ENCODE measurements at regions not wholly inside any gene's neighbourhood (a gene's known extent, or its start where the extent isn't known, plus 50 kb on each side); places are given as distances from the start of the nearest gene placed in this dataset.

DNA sequence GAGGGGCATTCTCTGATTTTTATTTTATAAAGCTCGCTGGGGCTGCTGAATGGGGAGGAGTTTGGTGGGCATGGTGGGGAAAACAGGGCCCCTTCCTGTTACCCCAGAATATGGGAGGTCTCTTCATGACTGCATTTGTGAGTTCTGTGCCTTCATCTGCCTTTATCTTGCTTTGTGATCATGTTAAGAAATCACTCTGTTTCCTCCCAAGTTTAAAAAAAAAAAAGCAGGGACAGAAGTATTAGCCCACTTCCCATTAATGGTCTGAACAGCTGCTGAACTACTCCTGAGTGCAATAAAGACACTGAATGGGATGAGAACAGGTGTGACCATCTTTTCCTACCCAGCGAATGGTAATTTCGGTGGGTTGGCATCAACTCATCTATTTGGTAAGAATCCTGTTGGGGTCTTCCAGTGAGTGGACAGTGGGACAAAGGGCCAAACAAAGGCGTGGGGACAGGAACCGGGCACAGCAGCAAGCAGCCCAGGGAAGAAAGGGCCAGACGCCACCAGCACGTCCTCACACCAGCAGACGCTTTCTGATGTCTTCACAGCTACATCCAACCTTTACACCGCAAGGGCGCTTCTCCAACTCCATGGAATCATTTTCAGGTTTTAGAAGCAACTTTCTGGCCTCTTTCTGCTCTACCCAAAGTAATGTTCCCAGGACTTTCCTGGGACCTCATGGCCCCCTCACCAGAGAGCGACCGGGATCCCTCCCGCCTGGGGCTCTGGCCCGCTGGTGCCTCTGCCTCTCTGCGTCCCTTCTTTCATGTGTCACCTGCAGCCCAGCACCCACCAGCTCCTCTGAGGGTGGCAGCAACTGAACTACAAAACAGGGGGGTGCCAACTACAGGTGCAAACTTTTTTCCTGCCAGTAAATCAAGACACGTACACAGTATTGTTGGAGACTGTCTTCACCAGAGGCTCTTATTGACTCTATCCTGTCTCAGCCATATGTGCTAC is 160.2 kb downstream of the ADSS2 start:
- no peak for ATAC-seq
- no peaks in the 10 kb centered on the region for H3K9me2 ChIP-seq (replicated peaks; ENCODE audit: low read length)
- BruUV-seq (replicated peaks): no TSS peak
- no peaks in the 10 kb centered on the region for H3K27me3 ChIP-seq (ENCODE audit: low read length)
- ChIA-PET POLR2A (ENCODE audit: unreplicated experiment) (no interaction called here), CTCF (no interaction called here)
- H4K20me1 ChIP-seq (ENCODE audit: low read length): no peaks in the 10 kb centered on the region
- H3K4me2 ChIP-seq (ENCODE audit: low read length): no peak overlapping the region
- H3K4me3 ChIP-seq (ENCODE audit: low read length): no peak overlapping the region
- H3K4me1 ChIP-seq (ENCODE audit: insufficient read depth, low read length): 0 out of 2 replicates have a peak, but pooled peaks cover 5% of the 10 kb centered on the region
- no peaks in the 10 kb centered on the region for H3K79me2 ChIP-seq (ENCODE audit: low read length)
- no peaks in the 10 kb centered on the region for H3K9me3 ChIP-seq (ENCODE audit: low read length)
- TF ChIP-seq EZH2phosphoT487 (IDR thresholded peaks at IDR 0.05; ENCODE audit: borderline replicate concordance, low read length) (no peak), EZH2 (IDR thresholded peaks at IDR 0.05; ENCODE audit: low read length, unreplicated experiment) (no peak)
- TF ChIP-seq, protein P1, sequence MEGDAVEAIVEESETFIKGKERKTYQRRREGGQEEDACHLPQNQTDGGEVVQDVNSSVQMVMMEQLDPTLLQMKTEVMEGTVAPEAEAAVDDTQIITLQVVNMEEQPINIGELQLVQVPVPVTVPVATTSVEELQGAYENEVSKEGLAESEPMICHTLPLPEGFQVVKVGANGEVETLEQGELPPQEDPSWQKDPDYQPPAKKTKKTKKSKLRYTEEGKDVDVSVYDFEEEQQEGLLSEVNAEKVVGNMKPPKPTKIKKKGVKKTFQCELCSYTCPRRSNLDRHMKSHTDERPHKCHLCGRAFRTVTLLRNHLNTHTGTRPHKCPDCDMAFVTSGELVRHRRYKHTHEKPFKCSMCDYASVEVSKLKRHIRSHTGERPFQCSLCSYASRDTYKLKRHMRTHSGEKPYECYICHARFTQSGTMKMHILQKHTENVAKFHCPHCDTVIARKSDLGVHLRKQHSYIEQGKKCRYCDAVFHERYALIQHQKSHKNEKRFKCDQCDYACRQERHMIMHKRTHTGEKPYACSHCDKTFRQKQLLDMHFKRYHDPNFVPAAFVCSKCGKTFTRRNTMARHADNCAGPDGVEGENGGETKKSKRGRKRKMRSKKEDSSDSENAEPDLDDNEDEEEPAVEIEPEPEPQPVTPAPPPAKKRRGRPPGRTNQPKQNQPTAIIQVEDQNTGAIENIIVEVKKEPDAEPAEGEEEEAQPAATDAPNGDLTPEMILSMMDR (conservative IDR thresholded peaks at IDR 0.05; ENCODE audit: low read depth, low read length): no peak
- no peak overlapping the region for H3K9ac ChIP-seq (ENCODE audit: low read length)
- no peak overlapping the region for H2AFZ ChIP-seq (ENCODE audit: low read length)
- intact Hi-C loops (cut with micrococcal nuclease): no loop called here
- no peaks in the 10 kb centered on the region for H3F3A ChIP-seq (ENCODE audit: low read length, unreplicated experiment)
- DNase-seq: no peak
- no peaks in the 10 kb centered on the region for H3K36me3 ChIP-seq (ENCODE audit: low read depth, low read length)
- no peak overlapping the region for H3K27ac ChIP-seq (ENCODE audit: low read length)

- ChIA-PET POLR2A (ENCODE audit: unreplicated experiment) (no interaction called here), CTCF (no interaction called here)
- no peak for DNase-seq
- Histone ChIP-seq H3K9me2 (replicated peaks; ENCODE audit: low read length) (no peaks in the 10 kb centered on the region), H2AFZ (ENCODE audit: low read length) (no peak overlapping the region), H3K9me3 (ENCODE audit: low read length) (no peaks in the 10 kb centered on the region), H3K4me1 (ENCODE audit: insufficient read depth, low read length) (peaks cover 8% of the 10 kb centered on the region; the same call in 1 of the 2 replicates), H3K27me3 (ENCODE audit: low read length) (no peaks in the 10 kb centered on the region), H3F3A (ENCODE audit: low read length, unreplicated experiment) (no peaks in the 10 kb centered on the region), H3K27ac (ENCODE audit: low read length) (no peak overlapping the region), H3K4me2 (ENCODE audit: low read length) (no peak overlapping the region), H3K4me3 (ENCODE audit: low read length) (no peak overlapping the region), H3K36me3 (ENCODE audit: low read depth, low read length) (no peaks in the 10 kb centered on the region), H3K9ac (ENCODE audit: low read length) (no peak overlapping the region), H4K20me1 (ENCODE audit: low read length) (no peaks in the 10 kb centered on the region), H3K79me2 (ENCODE audit: low read length) (no peaks in the 10 kb centered on the region)
- BruUV-seq (replicated peaks): no TSS peak
- intact Hi-C loops (cut with micrococcal nuclease): no loop called here
- ATAC-seq: no peak
- TF ChIP-seq EZH2phosphoT487 (IDR thresholded peaks at IDR 0.05; ENCODE audit: borderline replicate concordance, low read length): no peak
- TF ChIP-seq, protein P1 (conservative IDR thresholded peaks at IDR 0.05; ENCODE audit: low read depth, low read length): no peak
- TF ChIP-seq EZH2 (IDR thresholded peaks at IDR 0.05; ENCODE audit: low read length, unreplicated experiment): no peak
Measured at GRCh38 chr1:244294599-244295224, 157.0 kb downstream of the ADSS2 start.

DNA sequence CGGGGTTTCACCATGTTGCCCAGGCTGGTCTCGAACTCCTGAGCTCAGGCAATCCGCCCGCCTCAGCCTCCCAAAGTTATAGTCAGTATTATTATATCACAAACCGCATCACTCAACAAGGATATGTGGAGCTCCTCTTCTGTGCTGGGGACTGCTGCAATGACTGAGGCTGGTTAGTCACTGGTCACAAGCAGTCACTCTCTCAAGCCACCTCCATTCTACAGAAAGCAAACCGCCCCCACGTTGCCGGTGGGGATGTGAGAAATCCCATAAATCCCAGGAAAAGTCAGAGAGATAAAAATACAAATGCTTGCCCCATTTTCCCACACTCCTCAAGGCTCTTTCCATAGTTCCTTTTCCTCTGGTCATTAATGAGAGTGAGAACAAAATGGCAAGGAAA is 155.7 kb downstream of the ADSS2 start:
- no peak overlapping the region for H3K4me3 ChIP-seq (ENCODE audit: low read length)
- peaks cover 3% of the 10 kb centered on the region; the same call in 1 of the 2 replicates for H3K4me1 ChIP-seq (ENCODE audit: insufficient read depth, low read length)
- H3F3A ChIP-seq (ENCODE audit: low read length, unreplicated experiment): no peaks in the 10 kb centered on the region
- POLR2A ChIA-PET (ENCODE audit: unreplicated experiment): no interaction called here
- DNase-seq: no peak
- no peaks in the 10 kb centered on the region for H3K27me3 ChIP-seq (ENCODE audit: low read length)
- H2AFZ ChIP-seq (ENCODE audit: low read length): no peak overlapping the region
- H3K4me2 ChIP-seq (ENCODE audit: low read length): no peak overlapping the region
- no peak overlapping the region for H3K27ac ChIP-seq (ENCODE audit: low read length)
- H3K79me2 ChIP-seq (ENCODE audit: low read length): no peaks in the 10 kb centered on the region
- no peaks in the 10 kb centered on the region for H4K20me1 ChIP-seq (ENCODE audit: low read length)
- H3K36me3 ChIP-seq (ENCODE audit: low read depth, low read length): no peaks in the 10 kb centered on the region
- H3K9ac ChIP-seq (ENCODE audit: low read length): no peak overlapping the region
- no TSS peak for BruUV-seq (replicated peaks)
- no peaks in the 10 kb centered on the region for H3K9me3 ChIP-seq (ENCODE audit: low read length)
- intact Hi-C loops (cut with micrococcal nuclease): no loop called here
- TF ChIP-seq, protein P1 (conservative IDR thresholded peaks at IDR 0.05; ENCODE audit: low read depth, low read length): no peak
- ATAC-seq: no peak
- H3K9me2 ChIP-seq (replicated peaks; ENCODE audit: low read length): no peaks in the 10 kb centered on the region
- CTCF ChIA-PET: no interaction called here

Measured in PC-3 (cell line).